ENCODE measurements at regions not wholly inside any gene's neighbourhood (a gene's known extent, or its start where the extent isn't known, plus 50 kb on each side); places are given as distances from the start of the nearest gene placed in this dataset.
"Not testable (repeated sequence)": the region's sequence is repeated elsewhere in the genome, so short reads cannot be mapped to it uniquely, and the experiment has no call there.

GRCh38 chr3:137300703-137301102, 342.9 kb downstream of the IL20RB start:
- no peak for DNase-seq (ENCODE audit: low read depth)

GRCh38 chr3:137304313-137305056, 346.7 kb downstream of the IL20RB start:
- no peak for DNase-seq (ENCODE audit: low read depth)

GRCh38 chr3:137324114-137324513, 366.3 kb downstream of the IL20RB start:
- DNase-seq (ENCODE audit: low read depth) = no peak

- DNase-seq (ENCODE audit: low read depth) = no peak
Observed at GRCh38 chr3:137325170-137325569, 367.4 kb downstream of the IL20RB start.

GRCh38 chr3:137325934-137326333, 368.2 kb downstream of the IL20RB start:
- DNase-seq (ENCODE audit: low read depth) = no peak

GRCh38 chr3:137329594-137329993, 371.8 kb downstream of the IL20RB start:
- DNase-seq (ENCODE audit: low read depth) = no peak

- no peak for DNase-seq (ENCODE audit: low read depth)
Observed at GRCh38 chr3:137330246-137330645, 372.5 kb downstream of the IL20RB start.

- DNase-seq (ENCODE audit: low read depth) = no peak
Observed at GRCh38 chr3:137332297-137332696, 374.5 kb downstream of the IL20RB start.

- DNase-seq (ENCODE audit: low read depth) = no peak
Observed at GRCh38 chr3:137335478-137335877, 377.7 kb downstream of the IL20RB start.

GRCh38 chr3:137338400-137338799, 380.6 kb downstream of the IL20RB start:
- not testable (repeated sequence) for DNase-seq (ENCODE audit: low read depth)

- DNase-seq (ENCODE audit: low read depth) = no peak
Observed at GRCh38 chr3:137343283-137343682, 385.5 kb downstream of the IL20RB start.

GRCh38 chr3:137347132-137347531, 389.3 kb downstream of the IL20RB start:
- DNase-seq (ENCODE audit: low read depth) = no peak

GRCh38 chr3:137347817-137348368, 390.1 kb downstream of the IL20RB start:
- DNase-seq (ENCODE audit: low read depth) = no peak

GRCh38 chr3:137348936-137349335, 391.2 kb downstream of the IL20RB start:
- DNase-seq (ENCODE audit: low read depth) = no peak

GRCh38 chr3:137349557-137350348, 392.0 kb downstream of the IL20RB start:
- DNase-seq (ENCODE audit: low read depth) = no peak

- DNase-seq (ENCODE audit: low read depth) = no peak
Observed at GRCh38 chr3:137360531-137361201, 402.9 kb downstream of the IL20RB start.

- no peak for DNase-seq (ENCODE audit: low read depth)
Observed at GRCh38 chr3:137382005-137382594, 382.0 kb upstream of the SOX14 start.

- no peak for DNase-seq (ENCODE audit: low read depth)
Observed at GRCh38 chr3:137385922-137386321, 378.2 kb upstream of the SOX14 start.

- DNase-seq (ENCODE audit: low read depth) = no peak
Observed at GRCh38 chr3:137409584-137409983, 354.5 kb upstream of the SOX14 start.

- DNase-seq (ENCODE audit: low read depth) = no peak
Observed at GRCh38 chr3:137410028-137410427, 354.1 kb upstream of the SOX14 start.

- DNase-seq (ENCODE audit: low read depth) = no peak
Observed at GRCh38 chr3:137420198-137420995, 343.7 kb upstream of the SOX14 start.

Data from stimulated activated CD8-positive, alpha-beta memory T cell treated with anti-CD3 and anti-CD28 coated beads, Interleukin-4, amount 100 ng/mL, for 24 hours (primary cell).